GM21825 (cell line): ENCODE measurements at regions not wholly inside any gene's neighbourhood (a gene's known extent, or its start where the extent isn't known, plus 50 kb on each side); places are given as distances from the start of the nearest gene placed in this dataset.
"Not testable (repeated sequence)": the region's sequence is repeated elsewhere in the genome, so short reads cannot be mapped to it uniquely, and the experiment has no call there.

Experiments
- ATAC-seq: cut with Tn5 transposase; IDR thresholded peaks from one replicate; pipeline ENCODE4 v1.9.1; 2021; ENCODE audit warnings: mild to moderate bottlenecking, moderate library complexity; ENCODE audit not compliant: unreplicated experiment

DNA sequence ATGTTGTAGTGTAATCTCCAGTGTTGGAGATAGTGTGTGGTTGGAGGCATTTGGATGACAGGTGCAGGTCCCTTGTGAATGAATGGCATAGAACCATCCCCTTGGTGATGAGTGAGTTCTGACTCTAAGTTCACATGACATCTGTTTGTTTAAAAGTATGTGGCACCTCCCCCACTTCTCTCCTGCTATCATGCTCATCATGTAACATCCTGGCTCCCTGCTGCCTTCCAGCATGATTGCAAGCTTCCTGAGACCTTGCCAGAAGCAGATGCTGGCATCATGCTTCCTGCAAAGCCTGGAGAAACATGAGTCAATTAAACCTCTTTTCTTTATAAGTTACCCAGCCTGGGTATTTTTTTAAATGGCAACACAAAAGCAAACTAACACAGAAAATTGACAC is 499.0 kb upstream of the SEMA3D start:
- ATAC-seq: no peak

DNA sequence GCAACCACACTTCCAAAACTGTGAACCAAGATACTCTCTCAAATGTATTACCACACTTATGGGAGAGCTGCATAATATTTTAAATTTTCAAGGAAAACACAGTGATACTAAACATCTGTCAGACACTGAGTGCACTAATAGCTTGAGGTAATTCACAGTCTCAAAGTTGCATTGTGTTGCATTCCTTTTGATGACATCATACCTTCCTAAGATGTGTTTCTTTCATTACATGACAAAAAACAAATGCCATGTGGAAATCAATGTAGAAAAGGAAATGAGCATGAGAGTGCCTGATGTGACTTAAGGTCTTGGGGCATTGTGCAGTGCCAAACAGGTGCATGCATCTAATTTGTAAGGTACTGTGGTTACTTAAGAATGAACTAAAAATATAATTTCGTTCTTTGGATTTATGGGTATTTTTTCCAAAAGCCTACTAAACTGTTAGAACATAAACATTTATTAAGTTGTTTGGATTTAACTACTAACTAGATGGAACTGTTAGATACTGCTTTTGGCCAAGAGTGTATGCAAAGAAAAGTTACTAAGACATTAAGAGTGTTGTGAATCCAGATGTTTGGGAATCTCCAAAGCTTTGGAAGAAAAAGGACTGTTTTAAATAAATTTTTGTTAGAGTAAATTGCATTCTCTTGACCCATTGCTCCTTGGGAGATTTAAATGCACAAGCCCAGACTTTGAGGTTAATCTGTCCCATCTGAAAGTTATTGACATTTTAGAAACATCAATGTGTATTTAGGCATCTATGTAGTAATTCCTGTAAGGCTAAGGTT is 496.2 kb upstream of the SEMA3D start:
- ATAC-seq: no peak

DNA sequence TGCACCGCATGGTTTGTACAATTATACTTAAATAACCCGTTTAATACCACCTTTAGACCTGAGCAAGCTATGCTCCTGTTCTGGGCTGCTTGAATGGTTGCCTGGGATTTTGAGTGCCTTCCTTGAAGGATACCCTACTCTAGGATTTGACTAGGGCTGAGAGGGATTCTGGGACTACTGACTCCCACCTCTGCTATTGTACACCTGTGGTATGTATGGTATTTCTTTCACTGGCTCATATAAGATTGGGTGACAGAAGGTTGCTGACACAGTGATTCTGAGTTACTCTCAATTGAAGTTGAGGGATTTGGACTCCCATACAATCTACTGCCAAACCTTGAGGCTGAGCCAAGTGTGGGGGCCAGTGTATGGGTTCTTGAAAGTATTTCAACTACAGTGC is 494.4 kb upstream of the SEMA3D start:
- no peak for ATAC-seq

DNA sequence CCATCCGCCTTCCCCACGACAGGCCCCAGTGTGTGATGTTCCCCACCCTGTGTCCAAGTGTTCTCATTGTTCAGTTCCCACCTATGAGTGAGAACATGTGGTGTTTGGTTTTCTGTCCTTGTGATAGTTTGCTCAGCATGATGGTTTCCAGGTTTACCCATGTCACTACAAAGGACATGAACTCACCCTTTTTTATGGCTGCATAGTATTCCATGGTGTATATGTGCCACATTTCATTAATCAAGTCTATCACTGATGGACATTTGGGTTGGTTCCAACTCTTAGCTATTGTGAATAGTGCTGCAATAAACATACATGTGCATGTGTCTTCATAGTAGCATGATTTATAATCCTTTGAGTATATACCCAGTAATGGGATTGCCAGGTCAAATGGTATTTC is 488.2 kb upstream of the SEMA3D start:
- not testable (repeated sequence) for ATAC-seq

DNA sequence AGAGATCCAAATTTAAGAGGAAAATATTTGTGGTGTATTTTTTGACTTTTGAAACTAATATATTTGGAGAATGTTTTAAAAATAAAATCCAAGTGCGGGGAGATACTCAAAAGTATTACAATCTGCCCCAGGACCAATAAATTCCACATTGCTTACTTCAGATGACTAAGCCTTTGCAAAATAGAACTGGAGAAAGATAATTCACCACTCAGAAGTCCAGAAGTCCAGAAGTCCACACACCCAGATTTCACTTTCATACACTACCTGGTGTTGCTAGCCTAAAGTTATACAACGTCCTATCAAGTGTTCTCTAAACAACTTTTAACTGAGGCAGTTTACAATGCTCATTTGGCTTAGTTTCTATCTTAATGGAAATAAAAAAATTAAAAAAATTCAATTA is 487.0 kb upstream of the SEMA3D start:
- no peak for ATAC-seq

DNA sequence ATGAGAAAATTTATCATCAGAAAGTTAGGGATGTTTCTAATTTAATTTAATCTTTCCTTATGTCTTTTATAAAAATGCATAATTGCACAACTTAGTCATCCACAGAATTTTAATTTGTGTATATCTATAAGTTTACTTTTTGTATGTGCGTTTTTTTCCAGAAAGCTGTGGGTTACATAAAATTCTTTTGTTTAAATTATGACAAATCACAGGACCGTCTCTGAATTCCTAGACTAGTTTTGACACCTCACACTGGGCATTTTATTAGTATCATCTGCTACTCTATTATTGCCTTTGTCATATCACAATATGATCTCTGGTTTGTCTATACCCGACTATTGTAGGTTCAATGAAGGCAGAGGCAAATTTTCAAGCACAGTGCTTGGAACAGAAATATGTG is 482.4 kb upstream of the SEMA3D start:
- no peak for ATAC-seq

DNA sequence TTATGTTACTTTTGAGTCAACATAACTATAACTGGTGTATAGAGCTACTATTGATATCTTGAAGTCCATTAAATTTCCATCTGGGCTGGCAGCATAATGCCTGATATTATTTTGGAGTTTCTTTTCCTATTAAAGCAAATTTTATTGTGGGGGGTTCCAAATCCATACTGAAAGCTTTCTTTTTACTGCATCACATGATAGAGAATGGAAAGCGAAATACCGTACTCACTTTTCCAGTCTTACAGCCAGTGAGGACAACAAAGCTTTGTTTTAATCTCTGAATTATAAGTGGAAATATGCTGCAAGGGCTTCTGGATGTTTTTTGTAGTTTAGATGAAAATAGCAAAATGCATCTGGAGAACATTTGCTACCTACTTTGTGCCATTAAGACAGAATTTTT is 477.5 kb upstream of the SEMA3D start:
- no peak for ATAC-seq

DNA sequence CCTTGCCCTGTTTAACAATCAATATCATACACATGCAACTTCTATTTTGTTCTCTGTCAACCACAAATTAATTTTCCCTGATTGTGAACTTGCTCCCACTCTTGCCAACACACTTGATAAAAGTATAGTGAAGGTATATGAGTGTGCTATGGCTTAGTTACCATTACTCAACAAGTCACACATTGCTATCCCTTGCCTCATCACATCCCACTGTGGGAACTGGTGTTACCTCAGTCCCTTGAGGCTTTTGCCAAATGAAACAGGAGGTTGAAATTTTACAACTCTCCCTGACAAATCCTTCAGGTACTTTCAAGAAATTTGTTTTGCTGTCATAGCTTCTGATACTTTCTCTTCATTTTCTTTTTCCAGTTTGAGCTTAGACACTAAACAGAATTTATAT is 472.5 kb upstream of the SEMA3D start:
- no peak for ATAC-seq

DNA sequence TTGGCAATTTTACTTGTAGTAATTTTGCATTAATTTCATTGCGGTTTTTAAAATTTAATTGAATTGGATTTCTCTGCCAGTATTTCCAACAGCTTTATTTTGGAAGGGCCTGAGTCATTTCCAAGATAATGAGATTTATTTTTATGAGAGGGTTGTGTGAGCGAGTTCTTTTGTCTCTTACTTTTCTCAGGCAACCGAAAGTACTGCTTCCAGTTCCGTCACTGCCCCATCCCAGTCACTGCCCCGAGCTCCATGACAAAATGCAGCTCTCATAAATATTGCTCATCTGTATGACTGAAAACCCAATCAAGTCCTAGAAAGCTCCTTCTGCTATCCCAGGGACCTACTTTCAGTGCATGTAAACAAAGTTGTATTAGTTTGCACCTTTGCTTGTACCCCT is 468.4 kb upstream of the SEMA3D start:
- no peak for ATAC-seq

DNA sequence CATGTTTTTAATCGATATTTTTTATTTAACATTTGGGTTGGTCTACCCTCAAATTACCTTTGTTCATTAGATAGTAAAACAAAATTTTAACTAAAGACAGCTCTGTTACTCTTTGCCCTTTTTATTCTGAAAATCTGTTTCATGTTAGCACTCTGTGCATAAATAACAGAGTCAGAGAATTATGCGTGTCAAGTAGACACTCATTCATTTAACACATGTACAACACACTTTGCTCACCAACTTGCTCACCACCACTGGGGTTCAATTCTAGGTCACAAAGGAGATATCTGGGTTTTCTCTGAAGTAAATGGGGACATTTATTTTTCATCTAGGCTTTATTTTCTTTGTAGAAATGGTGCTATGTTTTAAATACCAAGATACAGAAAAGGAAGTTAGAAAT is 457.4 kb upstream of the SEMA3D start:
- no peak for ATAC-seq

DNA sequence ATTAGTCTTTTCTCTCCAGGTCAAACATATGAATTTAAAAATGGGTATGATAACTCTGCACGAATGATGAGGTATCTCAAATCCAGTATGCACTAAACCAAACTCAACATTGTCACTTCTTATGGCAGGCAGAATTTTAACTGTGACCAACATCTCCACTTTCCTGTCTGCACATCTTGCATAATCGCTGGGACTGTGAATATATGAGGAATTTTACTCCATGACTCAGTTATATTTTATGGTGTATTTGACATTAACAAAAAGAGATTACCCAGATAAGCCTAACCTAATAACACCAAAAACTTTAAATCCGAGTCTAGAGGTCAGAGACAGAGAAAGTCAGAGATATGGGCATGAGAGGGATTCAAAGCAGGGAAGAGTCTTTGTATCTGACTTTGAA is 454.5 kb upstream of the SEMA3D start:
- no peak for ATAC-seq

DNA sequence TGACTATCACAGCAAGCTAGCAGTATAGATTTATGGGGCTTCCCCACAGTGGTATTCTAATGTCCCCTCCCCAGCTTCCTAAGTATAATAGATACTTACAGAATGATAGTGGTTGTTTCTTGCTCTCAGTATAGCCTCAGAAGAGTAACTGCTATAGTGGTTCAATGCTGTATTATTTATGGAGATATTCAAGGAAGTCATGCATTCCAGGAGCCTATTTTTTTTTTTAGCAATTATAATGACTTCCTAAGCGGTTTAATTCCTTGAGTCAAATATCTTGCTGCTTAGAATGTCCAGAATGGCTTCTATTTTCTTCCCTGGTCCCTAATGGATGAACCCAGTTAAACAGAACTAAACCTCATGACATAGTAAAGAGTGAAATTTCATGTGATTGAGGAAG is 451.5 kb upstream of the SEMA3D start:
- no peak for ATAC-seq

DNA sequence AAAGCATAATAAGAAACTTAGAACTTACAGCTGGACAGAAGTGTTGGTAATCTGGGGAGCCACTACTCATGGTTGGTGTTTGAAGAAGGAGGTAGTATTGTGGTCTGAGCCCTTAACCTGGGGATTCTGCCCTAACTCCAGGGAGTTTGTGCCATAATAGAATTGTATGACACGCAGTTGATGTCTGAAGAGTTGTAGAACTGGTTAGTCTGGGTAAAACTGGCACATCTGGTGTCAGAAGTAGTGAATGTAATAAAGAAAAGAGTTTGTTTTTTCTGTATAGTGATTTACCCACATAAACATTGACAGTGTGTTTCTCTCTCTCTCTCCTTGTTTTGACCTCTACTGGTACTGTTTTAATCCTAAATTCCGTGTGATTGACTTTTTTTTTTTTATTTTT is 448.1 kb upstream of the SEMA3D start:
- ATAC-seq: no peak

DNA sequence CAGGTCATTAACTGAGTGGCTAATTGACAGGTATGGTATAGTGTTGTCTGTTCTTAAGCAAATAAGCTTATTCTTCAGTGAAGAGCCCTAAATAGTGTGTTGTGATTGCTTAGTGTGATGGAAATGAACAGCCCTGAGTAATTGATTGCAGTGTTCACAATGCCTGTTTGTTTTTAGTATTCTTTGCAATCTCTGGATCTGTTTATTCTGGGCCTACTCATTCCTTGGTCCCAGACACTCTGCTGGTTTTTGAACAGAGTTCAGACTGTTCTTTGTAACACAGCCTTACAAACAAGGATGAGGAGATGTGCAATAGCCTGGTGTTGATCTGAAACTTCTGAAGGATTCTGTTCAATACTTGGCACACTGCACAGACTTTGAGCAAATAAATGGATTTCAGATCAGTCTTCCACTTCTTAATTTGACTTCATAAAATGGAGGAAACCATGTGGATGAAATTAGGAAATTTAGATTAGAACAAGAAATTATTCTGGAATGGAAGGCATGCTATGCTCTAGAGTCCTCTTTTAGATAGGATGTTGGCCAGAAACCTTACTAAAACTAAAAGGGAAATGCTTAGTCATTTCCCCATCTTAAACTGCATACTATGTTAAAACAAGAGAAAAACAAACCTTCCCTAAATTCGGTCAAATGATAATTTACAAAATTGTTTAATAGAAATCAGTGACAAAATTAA is 444.2 kb upstream of the SEMA3D start:
- no peak for ATAC-seq

DNA sequence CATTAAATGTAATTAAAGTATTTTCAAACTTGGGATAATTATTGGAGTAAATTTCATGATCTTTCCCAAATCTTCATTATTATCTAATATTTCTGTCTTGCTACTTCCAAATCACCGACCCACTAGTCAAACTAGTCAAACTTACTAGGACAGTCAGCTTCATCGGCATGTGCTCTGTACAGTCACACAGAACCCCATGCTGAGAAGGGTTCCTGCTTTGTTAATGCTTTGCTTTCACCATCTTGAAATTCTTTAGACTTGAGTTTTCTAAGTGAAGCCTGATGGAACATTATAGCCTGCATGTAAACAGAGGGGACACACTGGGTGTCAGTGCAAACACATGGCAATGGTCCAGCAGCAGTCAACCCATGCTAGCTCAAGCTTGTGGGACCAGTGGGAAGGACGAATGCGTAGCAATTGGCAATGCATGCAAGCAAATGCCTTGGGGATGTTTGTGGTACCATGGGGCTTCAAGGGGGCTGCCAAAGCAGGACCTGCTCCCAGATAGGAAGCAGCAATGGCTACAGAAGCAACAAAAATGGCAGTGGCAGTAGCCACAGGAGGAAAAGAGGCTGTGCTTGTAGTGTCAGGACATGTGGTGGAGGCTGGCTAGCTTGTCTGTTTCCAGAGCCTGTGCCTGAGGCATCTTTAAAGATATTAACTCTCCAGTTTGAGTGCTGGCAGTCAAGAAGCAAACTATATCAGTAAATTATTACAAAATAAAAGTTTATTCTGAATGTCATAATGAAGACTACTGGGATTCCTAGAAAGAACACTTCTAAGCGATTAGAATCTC is 441.1 kb upstream of the SEMA3D start:
- no peak for ATAC-seq

DNA sequence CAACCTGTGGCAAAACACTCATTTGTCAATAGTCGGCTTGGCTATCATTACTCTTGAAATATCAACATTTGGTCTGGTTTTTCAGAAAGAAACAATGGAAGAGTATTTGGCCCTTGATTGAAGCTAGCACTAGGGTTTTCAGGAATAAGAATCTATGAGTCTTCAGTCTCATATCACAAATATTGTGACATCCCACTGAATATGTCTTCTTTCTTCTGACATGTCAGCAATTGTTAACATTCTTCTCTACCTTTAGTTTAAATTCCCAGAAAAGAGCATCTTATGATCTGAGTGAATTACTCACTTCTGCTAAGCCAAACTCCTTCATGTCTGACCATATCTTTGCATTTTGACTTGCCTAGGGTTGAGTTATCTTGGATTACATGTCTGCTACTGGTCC is 435.2 kb upstream of the SEMA3D start:
- no peak for ATAC-seq

DNA sequence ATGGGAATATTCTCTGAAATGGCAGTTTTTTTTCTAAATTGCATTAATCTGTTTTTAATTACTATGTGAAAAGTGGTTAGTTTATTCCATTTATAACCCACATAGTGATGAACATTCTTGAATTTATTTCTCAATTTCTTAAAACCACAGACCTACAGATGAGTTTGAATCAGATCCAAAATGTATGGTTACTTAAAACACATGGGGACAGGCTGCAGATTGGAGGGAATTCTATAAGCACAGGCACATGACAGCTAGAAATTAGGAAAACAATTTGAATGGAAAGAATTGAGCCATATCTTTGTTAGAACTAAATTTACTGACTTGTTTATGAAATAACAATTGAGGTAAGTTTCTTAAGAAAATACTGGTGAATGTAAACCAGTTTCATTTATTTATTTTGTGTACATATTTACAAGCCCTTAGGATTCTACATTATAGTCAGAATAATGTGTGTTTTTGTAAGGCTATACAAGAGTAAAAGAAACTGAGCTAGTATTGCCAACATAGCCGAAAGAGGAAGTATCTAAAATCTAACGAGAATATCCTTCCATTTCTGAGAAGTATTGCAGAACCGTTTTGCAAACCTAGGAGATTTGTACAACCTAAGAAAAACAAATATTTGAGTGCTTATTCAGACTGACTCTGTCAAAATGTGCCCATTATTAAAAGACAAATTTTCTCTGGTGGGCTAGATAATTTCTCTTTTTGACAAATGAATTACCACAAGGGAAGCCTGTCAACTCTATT is 434.3 kb upstream of the SEMA3D start:
- no peak for ATAC-seq

DNA sequence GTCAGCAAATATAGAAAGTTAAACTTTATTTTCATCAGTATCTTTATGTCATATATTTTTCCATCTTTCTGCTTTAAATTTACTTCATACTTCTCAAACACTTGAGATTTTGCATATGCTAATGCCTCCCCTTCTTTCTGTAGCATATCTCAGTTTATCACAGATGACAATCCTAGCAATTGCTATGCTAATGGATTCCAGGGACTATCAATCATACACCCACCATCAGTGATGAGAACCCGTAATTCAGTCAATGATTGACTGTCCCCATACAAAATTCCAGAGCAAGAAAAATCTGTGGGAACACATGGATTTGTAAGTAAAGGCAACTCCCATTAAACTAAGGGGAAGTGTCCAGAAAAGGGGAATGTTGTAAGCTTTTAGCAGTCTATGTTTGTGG is 432.4 kb upstream of the SEMA3D start:
- ATAC-seq: no peak

DNA sequence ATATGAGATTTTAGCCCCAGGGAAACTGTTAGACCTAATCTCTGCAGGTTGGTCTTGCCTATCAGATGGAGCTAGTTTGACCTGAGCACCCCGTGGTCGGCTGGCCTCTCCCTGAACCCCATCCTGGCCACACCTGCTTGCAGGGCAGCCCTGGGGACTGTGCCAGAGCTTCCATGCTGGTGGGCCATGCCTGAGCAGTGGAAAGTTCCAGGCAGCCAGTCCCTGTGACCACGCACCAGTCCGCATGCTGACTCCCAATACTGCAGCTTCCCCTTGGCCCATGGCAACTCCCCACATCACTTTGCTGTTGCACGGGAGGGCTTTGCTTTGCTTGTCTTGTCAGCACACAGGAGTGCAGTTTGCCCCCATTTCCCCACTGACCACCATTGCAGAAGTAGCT is 427.8 kb upstream of the SEMA3D start:
- ATAC-seq: no peak

DNA sequence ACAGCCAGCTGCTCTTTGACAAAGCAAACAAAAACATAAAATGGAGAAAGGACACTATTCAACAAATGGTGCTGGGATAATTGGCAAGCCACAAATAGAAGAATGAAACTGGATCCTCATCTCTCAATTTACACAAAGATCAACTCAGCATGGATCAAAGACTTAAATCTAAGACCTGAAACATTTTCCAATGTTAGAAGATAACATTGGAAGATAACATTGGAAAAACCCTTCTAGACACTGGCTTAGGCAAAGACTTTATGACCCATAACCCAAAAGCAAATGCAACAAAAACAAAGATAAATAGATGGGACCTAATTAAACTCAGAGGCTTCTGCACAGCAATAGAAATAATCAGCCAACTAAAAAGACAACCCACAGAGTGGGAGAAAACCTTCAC is 425.7 kb upstream of the SEMA3D start:
- ATAC-seq: no peak

DNA sequence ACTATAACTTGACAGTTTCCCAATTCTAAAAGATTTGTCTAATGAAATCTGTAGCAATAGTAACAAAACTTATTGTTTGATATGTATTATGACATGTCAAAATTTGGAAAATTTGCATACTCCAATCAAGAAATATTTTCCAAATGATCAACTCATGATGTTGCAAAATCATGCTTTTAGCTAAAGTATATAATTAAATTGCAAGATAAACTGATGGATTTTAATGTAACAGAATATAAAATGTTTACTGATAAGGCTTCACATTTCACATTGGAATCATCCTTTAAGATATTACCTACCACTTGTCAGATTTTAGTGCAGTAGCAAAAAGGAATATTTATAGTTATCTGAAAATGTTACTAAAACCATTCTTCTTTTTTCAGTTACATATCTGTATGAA is 421.9 kb upstream of the SEMA3D start:
- ATAC-seq: no peak
